HG02884 (cell line): ENCODE measurements at regions not wholly inside any gene's neighbourhood (a gene's known extent, or its start where the extent isn't known, plus 50 kb on each side); places are given as distances from the start of the nearest gene placed in this dataset.
"Not testable (repeated sequence)": the region's sequence is repeated elsewhere in the genome, so short reads cannot be mapped to it uniquely, and the experiment has no call there.

ENCODE experiments used
- ATAC-seq: cut with Tn5 transposase; IDR thresholded peaks from one replicate; pipeline ENCODE4 v1.9.1; 2021; ENCODE audit warnings: mild to moderate bottlenecking, moderate library complexity; ENCODE audit not compliant: unreplicated experiment

GRCh38 chr14:105978618-105979295 lies 452.4 kb downstream of the TMEM121 start:
- ATAC-seq = no peak

- ATAC-seq = no peak
Observed at GRCh38 chr14:105979446-105979845, 453.1 kb downstream of the TMEM121 start.

DNA sequence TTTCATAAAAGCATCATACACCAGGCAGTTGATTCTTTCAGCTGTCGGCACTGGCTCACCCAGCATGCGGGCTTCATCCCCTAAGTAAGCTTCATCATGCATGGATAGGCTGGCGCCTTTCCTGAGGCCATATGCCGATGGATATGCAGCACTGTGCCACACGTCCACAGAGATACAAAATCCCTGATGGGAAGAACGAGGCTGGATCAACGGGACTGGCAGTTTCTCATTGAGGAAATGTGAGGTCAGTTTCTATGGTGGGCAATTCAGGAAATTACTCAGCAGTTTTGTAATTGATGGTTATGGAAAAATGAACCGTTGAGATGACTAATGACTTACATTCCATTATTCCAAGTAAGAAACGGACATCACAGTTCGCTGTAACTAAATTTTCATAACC lies 453.8 kb downstream of the TMEM121 start:
- ATAC-seq = no peak

DNA sequence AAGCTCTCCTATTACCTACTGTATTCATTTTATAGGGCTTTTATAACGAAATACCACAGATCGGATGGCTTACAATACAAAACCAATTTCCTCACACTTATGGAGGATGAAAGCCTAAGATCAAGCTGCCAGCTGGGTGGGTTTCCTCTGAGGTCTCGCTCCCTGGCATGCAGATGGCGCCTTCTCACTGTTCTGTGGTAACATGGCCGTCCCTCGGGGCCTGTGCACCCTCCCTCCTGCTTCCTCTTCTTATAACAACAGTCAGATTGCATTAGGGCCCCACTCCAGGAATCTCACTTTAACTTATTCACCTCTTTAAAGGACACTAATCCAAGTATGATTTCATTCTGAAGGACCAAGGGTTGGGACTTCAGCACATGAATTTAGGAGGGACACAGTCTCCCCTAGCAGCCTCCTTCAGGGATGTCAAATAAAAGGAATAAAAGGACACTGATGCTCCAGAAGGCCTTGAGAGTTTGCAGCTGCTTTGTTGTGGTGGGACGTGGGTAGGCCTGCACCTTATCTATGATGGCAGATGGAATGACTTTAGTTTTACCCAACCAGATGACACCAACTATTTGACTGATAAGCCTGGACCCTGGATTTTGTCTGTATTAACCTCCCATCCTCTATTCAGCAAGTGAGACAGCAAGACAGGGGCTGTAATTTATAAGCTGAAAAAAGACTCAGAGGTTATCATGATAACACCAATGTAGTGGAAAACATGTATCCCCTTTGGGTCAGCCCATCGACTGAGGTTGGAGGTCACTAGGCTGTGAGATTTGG lies 455.3 kb downstream of the TMEM121 start:
- ATAC-seq = not testable (repeated sequence)

- no peak for ATAC-seq
Observed at GRCh38 chr14:105982664-105983063, 456.3 kb downstream of the TMEM121 start.

GRCh38 chr14:105986894-105987284 lies 460.5 kb downstream of the TMEM121 start:
- ATAC-seq = no peak

GRCh38 chr14:105987563-105987962 lies 461.2 kb downstream of the TMEM121 start:
- ATAC-seq = no peak

DNA sequence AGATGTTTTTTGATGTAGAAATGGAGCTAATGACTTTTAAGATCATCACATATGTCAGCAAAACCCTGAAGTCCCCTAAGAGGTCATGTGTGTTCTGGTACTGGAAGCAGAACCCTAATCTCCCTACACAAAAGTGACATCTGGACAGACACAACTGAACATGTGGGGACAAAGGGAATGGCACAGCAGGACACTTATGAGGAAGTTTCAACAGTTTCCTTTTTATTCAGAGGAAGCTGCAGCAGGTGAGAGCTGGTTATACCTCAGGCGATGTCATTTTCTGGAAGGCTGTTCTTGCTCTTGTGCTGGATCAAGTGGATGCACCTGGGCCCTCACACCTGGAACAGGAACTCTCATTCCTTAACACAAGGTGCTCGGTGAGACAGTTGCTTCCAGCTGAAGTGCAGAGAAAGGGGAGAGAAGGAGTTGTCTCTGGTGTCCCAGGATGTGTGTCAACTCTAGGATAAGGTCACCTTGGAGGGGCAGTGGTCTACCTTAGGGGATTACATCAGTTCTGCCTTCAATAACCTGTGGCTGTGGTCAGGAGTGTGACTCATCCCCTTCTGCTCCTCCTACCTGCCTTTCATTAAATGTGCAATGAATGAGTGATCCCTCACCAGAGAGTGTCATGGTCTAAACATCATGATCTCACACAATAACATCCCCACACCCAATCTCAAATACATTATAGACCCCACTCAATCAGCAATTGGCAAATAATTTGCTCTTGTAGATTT lies 463.4 kb downstream of the TMEM121 start:
- no peak for ATAC-seq

DNA sequence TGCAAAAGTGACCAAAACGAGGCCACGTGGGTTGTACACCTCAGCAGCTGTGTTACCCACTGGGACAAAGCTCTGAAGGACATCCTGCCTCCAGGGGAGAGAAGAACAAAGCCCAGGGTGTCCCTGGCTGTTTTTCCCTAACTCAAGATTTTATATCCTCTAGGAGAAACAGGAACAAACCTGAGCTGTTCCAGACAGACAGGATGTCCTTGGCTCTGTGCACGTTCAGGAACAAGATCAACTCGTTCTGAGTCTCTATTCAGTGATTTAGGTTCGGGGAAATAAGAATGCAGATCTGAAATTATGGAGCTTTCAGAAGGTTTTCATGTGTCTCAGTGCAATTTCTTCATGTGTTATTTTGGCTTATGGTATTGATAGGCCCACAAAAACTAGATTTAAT lies 465.3 kb downstream of the TMEM121 start:
- ATAC-seq = not testable (repeated sequence)

DNA sequence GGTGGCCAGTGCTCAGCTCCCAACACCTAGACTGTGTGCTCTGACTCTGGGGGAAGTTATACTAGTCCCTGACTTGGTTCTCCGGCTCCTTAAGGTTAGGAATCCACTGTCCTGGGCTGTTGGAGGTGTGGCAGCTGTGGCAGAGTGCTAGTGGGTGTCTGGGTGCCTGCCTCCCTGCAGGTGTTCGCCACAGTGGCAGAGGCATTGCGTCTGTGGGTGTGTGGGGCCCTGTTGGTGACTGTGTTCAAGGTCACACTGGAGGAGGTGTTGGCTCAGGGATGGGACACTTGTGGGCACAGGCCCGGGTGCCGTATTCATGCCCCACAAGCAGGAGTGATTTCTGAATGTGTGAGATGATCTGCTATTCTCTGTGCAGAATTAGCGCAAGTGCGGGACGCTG lies 467.4 kb downstream of the TMEM121 start:
- ATAC-seq = no peak

- ATAC-seq = not testable (repeated sequence)
Observed at GRCh38 chr14:105995011-105995710, 468.8 kb downstream of the TMEM121 start.

DNA sequence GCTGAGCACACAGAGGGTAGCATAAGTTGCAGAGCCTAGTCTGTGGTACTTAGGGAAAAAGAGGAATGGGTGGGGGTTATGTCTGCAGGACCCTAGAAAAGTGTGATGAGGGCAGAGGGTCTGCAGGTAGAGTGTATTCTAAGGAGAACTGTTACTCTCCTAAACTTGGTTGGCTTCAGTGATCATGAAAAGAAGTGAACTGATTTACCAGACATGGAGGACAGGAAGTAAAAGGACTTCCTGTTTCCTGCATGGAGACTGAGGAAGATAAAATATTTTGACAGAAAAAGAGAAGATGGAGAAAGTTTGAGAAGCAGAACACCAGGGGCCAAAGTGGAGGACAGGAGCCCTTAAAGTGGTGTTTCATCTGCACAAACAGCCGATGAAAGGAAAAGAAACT lies 472.2 kb downstream of the TMEM121 start:
- ATAC-seq = not testable (repeated sequence)

- ATAC-seq = no peak
Observed at GRCh38 chr14:105999361-106000028, 473.1 kb downstream of the TMEM121 start.

DNA sequence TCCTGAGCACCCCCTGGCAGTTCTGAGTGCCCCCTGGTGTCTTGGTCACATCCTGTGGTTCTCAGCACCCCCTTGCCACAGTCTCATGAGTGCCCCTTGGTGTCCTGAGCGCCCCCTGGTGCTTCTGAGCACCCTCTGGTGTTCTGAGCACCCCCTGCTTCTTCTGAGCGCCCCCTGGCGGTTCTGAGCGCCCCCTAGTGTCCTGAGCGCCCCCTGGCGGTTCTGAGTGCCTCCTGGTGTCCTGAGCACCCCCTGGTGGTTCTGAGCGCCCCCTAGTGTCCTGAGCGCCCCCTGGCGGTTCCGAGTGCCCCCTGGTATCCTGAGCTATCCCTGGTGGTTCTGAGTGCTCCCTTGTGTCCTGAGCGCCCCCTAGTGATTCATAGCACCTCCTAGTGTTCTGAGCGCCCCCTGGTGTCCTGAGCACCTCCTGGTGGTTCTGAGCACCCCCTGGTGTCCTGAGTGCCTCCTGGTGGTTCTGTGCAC lies 473.7 kb downstream of the TMEM121 start:
- not testable (repeated sequence) for ATAC-seq

DNA sequence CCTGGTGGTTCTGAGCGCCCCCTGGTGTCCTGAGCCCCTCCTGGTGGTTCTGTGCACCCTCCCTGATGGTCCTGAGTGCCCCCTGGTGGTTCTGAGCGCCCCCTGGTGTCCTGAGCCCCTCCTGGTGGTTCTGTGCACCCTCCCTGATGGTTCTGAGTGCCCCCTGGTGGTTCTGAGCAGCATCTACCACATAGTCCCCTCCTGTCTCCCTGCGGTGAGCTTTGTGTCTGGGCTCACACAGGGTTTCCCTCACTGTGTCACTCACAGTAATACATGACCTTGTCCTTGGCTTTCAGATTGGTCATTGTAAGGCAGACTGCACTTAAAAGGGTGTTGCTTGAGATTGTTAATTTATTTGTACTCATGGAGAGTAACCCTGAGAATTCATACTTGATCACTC lies 474.9 kb downstream of the TMEM121 start:
- ATAC-seq = not testable (repeated sequence)

DNA sequence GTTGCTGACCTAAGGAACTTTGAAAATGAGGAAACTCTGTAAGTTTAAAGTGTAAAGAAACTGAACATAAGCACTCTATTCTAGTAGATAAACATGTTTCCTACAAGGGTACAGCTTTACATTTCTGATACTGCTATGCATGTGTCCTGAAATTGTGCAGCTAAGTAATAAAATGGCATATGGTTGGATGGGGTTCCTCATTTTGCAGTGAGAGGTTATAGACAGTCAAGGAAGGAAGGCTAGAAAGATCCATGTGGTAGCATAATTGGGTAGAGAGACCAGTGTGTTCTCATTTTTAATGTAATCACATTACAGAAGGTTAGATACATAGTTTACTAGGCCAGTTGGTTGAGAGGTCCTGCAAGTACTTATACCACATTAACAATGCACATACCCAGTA lies 477.0 kb downstream of the TMEM121 start:
- no peak for ATAC-seq

- not testable (repeated sequence) for ATAC-seq
Observed at GRCh38 chr14:106004937-106005795, 478.8 kb downstream of the TMEM121 start.

GRCh38 chr14:106006043-106006442 lies 479.7 kb downstream of the TMEM121 start:
- ATAC-seq = not testable (repeated sequence)

DNA sequence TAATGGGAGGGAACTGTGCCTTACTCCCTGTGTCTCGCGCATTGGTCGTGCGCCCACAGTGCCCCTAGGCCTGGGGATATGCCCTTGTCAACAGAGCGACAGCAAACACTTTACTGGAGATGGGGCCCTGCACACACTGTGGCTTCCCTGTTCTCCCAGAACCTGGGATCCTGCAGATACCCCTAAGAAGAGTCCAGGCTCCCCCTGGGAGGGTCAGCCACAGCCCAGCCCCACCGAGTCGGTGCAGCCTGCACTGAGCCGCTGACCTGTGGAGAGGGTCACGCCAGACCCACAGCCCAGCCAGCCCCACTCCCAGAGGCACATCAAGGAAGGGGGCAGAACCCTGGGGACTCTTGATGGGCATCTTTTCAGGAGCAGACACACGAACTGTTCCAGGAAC lies 480.3 kb downstream of the TMEM121 start:
- ATAC-seq = not testable (repeated sequence)
